HUDEP-2 (cell line): ENCODE measurements at regions not wholly inside any gene's neighbourhood (a gene's known extent, or its start where the extent isn't known, plus 50 kb on each side); places are given as distances from the start of the nearest gene placed in this dataset.
A peak's percentile ranks its signal among the peaks of the same experiment; 100 is the strongest.

ENCODE experiments used
- DNase-seq, 76 experiments: peaks; one replicate each; lab custom pipeline; 2025; ENCODE audit not compliant: unreplicated experiment in 76 of 76; lab: John Stamatoyannopoulos, UW

- DNase-seq = no peak
Observed at GRCh38 chr9:26012797-26013196, 334.6 kb upstream of the TUSC1 start.

GRCh38 chr9:25994605-25995004 lies 316.4 kb upstream of the TUSC1 start:
- DNase-seq = peak in 12 of 76 experiments; percentile 1 to 69 (median 44)

GRCh38 chr9:25990376-25990775 lies 312.1 kb upstream of the TUSC1 start:
- DNase-seq = no peak

- no peak for DNase-seq
Observed at GRCh38 chr9:25975667-25976066, 297.4 kb upstream of the TUSC1 start.

- peak in 52 of 76 experiments; percentile 1 to 84 (median 18) for DNase-seq
Observed at GRCh38 chr9:25964239-25964638, 286.0 kb upstream of the TUSC1 start.

GRCh38 chr9:25960178-25960577 lies 281.9 kb upstream of the TUSC1 start:
- no peak for DNase-seq

- no peak for DNase-seq
Observed at GRCh38 chr9:25954209-25954608, 276.0 kb upstream of the TUSC1 start.

- no peak for DNase-seq
Observed at GRCh38 chr9:25948182-25948581, 269.9 kb upstream of the TUSC1 start.

- DNase-seq = no peak
Observed at GRCh38 chr9:25939126-25939525, 260.9 kb upstream of the TUSC1 start.

- no peak for DNase-seq
Observed at GRCh38 chr9:25936031-25936430, 257.8 kb upstream of the TUSC1 start.

- no peak for DNase-seq
Observed at GRCh38 chr9:25935188-25935587, 256.9 kb upstream of the TUSC1 start.

- no peak for DNase-seq
Observed at GRCh38 chr9:25918761-25919160, 240.5 kb upstream of the TUSC1 start.

- DNase-seq = no peak
Observed at GRCh38 chr9:25917731-25918362, 239.6 kb upstream of the TUSC1 start.

- no peak for DNase-seq
Observed at GRCh38 chr9:25913806-25914205, 235.6 kb upstream of the TUSC1 start.

GRCh38 chr9:25904701-25905100 lies 226.5 kb upstream of the TUSC1 start:
- no peak for DNase-seq

- DNase-seq = no peak
Observed at GRCh38 chr9:25891527-25891926, 213.3 kb upstream of the TUSC1 start.

GRCh38 chr9:25889661-25890060 lies 211.4 kb upstream of the TUSC1 start:
- no peak for DNase-seq

- DNase-seq = no peak
Observed at GRCh38 chr9:25876248-25876647, 198.0 kb upstream of the TUSC1 start.

- no peak for DNase-seq
Observed at GRCh38 chr9:25864509-25864908, 186.3 kb upstream of the TUSC1 start.

GRCh38 chr9:25861421-25861820 lies 183.2 kb upstream of the TUSC1 start:
- DNase-seq = no peak

- no peak for DNase-seq
Observed at GRCh38 chr9:25857147-25857546, 178.9 kb upstream of the TUSC1 start.

GRCh38 chr9:25850803-25851202 lies 172.6 kb upstream of the TUSC1 start:
- no peak for DNase-seq

- no peak for DNase-seq
Observed at GRCh38 chr9:25845867-25846266, 167.6 kb upstream of the TUSC1 start.
